SK-N-SH (cell line): ENCODE measurements at regions not wholly inside any gene's neighbourhood (a gene's known extent, or its start where the extent isn't known, plus 50 kb on each side); places are given as distances from the start of the nearest gene placed in this dataset.
"Not testable (repeated sequence)": the region's sequence is repeated elsewhere in the genome, so short reads cannot be mapped to it uniquely, and the experiment has no call there.

Experiments
- CTCF ChIA-PET: fragments of 300-600, 350-600 bp; formaldehyde crosslinking; extraction: SDS; loops from one replicate; lab custom pipeline; 2021; lab: Yijun Ruan, JAX
- POLR2A ChIA-PET: fragments of 350-600 bp; sonication (Branson Sonifier 250); formaldehyde crosslinking; extraction: SDS; loops from one replicate; lab custom pipeline; 2020; ENCODE audit warnings: antibody characterized with exemption, inconsistent platforms; lab: Yijun Ruan, JAX
- DNase-seq: peaks from one replicate; pipeline ENCODE4 v3.0.0; 2012
- H2AFZ ChIP-seq: fragments of 200-600 bp; sonication (generic); 2 replicates; pipeline ENCODE4 v1.8.1; 2016; ENCODE audit warnings: antibody characterized with exemption, mild to moderate bottlenecking, low read depth
- H3F3A ChIP-seq: fragments of 200-600 bp; sonication (generic); replicated peaks from 2 replicates; pipeline ENCODE3; 2016; ENCODE audit warnings: antibody characterized with exemption, mild to moderate bottlenecking; ENCODE audit not compliant: insufficient read depth
- H3K27ac ChIP-seq, 2 experiments: fragments of 200-500 bp in 1 of 2; fragments of 200-600 bp in 1 of 2; sonication (Bioruptor generic) in 1 of 2; sonication (generic), shearing (Covaris generic) in 1 of 2; 2 replicates each; pipeline versions ENCODE4 v1.5.1 to v1.6.1; 2014 to 2016; ENCODE audit warnings: low read depth in 2 of 2, inconsistent platforms in 1 of 2, low read length in 1 of 2, mild to moderate bottlenecking in 1 of 2, mixed read lengths in 1 of 2
- H3K27me3 ChIP-seq: fragments of 200-600 bp; sonication (generic), shearing (Covaris generic); 2 replicates; pipeline ENCODE4 v1.6.1; 2016; ENCODE audit warnings: mixed run types; ENCODE audit not compliant: insufficient read depth
- H3K36me3 ChIP-seq, 2 experiments: fragments of 200-500 bp in 1 of 2; fragments of 200-600 bp in 1 of 2; sonication (Bioruptor generic) in 1 of 2; sonication (generic) in 1 of 2; replicated peaks in 1 of 2; 2 replicates each; pipeline versions ENCODE3 to v1.5.1; 2014 to 2016; ENCODE audit warnings: low read length in 1 of 2, mild to moderate bottlenecking in 1 of 2; ENCODE audit not compliant: insufficient read depth in 2 of 2, control insufficient read depth in 1 of 2
- H3K4me1 ChIP-seq, 2 experiments: fragments of 200-500 bp in 1 of 2; fragments of 200-600 bp in 1 of 2; sonication (Bioruptor generic) in 1 of 2; sonication (generic), shearing (Covaris generic) in 1 of 2; 2 replicates each; pipeline versions ENCODE4 v1.5.1 to v1.6.1; 2014 to 2016; ENCODE audit warnings: low read depth in 1 of 2, low read length in 1 of 2, mixed run types in 1 of 2; ENCODE audit not compliant: insufficient read depth in 2 of 2, control insufficient read depth in 1 of 2
- H3K4me2 ChIP-seq: fragments of 200-600 bp; sonication (generic), shearing (Covaris generic); 2 replicates; pipeline ENCODE4 v1.6.1; 2017; ENCODE audit warnings: mixed run types
- H3K4me3 ChIP-seq, 2 experiments: fragments of 200-500 bp in 1 of 2; fragments of 200-600 bp in 1 of 2; sonication (Bioruptor generic) in 1 of 2; sonication (generic), shearing (Covaris generic) in 1 of 2; 2 replicates each; pipeline versions ENCODE4 v1.5.1 to v1.8.1; 2014 to 2016; ENCODE audit warnings: low read depth in 2 of 2, inconsistent platforms in 1 of 2, low read length in 1 of 2, mild to moderate bottlenecking in 1 of 2, mixed read lengths in 1 of 2, moderate library complexity in 1 of 2
- H3K79me2 ChIP-seq: fragments of 200-600 bp; sonication (generic); 2 replicates; pipeline ENCODE4 v1.8.1; 2017; ENCODE audit warnings: mild to moderate bottlenecking; ENCODE audit not compliant: insufficient read depth
- H3K9ac ChIP-seq: fragments of 200-600 bp; sonication (generic); 2 replicates; pipeline ENCODE4 v1.6.1; 2017; ENCODE audit warnings: mixed run types
- H3K9me2 ChIP-seq: fragments of 200-600 bp; sonication (generic); 2 replicates; pipeline ENCODE4 v1.6.1; 2017; ENCODE audit warnings: mixed run types
- H3K9me3 ChIP-seq: fragments of 200-600 bp; sonication (generic); 2 replicates; pipeline ENCODE4 v1.6.1; 2017; ENCODE audit warnings: mixed run types, mild to moderate bottlenecking, moderate library complexity
- H4K20me1 ChIP-seq: fragments of 200-600 bp; sonication (generic); 2 replicates; pipeline ENCODE4 v1.6.1; 2017; ENCODE audit warnings: mild to moderate bottlenecking, mixed run types; ENCODE audit not compliant: insufficient read depth
- ELF1 ChIP-seq: IDR thresholded peaks from 2 replicates; pipeline ENCODE4 v1.4.0; 2012
- MEF2A ChIP-seq: IDR thresholded peaks from 2 replicates; pipeline ENCODE4 v1.4.0; 2012; ENCODE audit warnings: low read depth, borderline replicate concordance
- MXI1 ChIP-seq: IDR thresholded peaks from 2 replicates; pipeline ENCODE4 v1.6.1; 2012; ENCODE audit warnings: mild to moderate bottlenecking, low read depth, low read length, improper control_type of control experiment
- REST ChIP-seq: IDR thresholded peaks from 2 replicates; pipeline ENCODE4 v1.6.1; 2012; ENCODE audit warnings: mild to moderate bottlenecking, low read depth, low read length, moderate library complexity
- SIN3A ChIP-seq: IDR thresholded peaks from 2 replicates; pipeline ENCODE4 v1.6.1; 2012; ENCODE audit warnings: low read depth, mild to moderate bottlenecking, low read length, moderate library complexity, borderline replicate concordance
- USF1 ChIP-seq: IDR thresholded peaks from 2 replicates; pipeline ENCODE4 v1.4.0; 2012; ENCODE audit warnings: low read depth, borderline replicate concordance
- YY1 ChIP-seq: IDR thresholded peaks from 2 replicates; pipeline ENCODE4 v1.4.0; 2012; ENCODE audit warnings: low read depth, mild to moderate bottlenecking
- WGBS: methylation state at CpG from one replicate; pipeline ENCODE4 v1.1.6; 2017; ENCODE audit warnings: low lambda C conversion rate; 5-methylcytosine and 5-hydroxymethylcytosine counted together

- H3K9ac ChIP-seq, H3K36me3 ChIP-seq, H3F3A ChIP-seq, CTCF ChIA-PET, H3K9me3 ChIP-seq, H3K27ac ChIP-seq, H3K4me2 ChIP-seq, H4K20me1 ChIP-seq, DNase-seq, H3K27me3 ChIP-seq, H3K4me3 ChIP-seq, H2AFZ ChIP-seq, POLR2A ChIA-PET, H3K79me2 ChIP-seq, H3K9me2 ChIP-seq: not testable (repeated sequence)
- H3K4me1 ChIP-seq = peaks cover 0 to 10% of the 10 kb centered on the region in 2 experiments; a peak in 1 of 4 replicates
Measured at GRCh38 chr1:29400203-29400602, 163.9 kb downstream of the PTPRU start.

GRCh38 chr1:29399465-29399864, 163.1 kb downstream of the PTPRU start:
- Histone ChIP-seq H3F3A (no peaks in the 10 kb centered on the region), H3K4me1 (peaks cover 0 to 17% of the 10 kb centered on the region in 2 experiments; a peak in 1 of 4 replicates), H3K9me2 (no peaks in the 10 kb centered on the region), H3K4me3 (no peak overlapping the region), H2AFZ (no peak overlapping the region), H3K79me2 (no peaks in the 10 kb centered on the region), H4K20me1 (no peaks in the 10 kb centered on the region), H3K27ac (no peak overlapping the region), H3K36me3 (no peaks in the 10 kb centered on the region), H3K9me3 (no peaks in the 10 kb centered on the region), H3K4me2 (no peak overlapping the region), H3K27me3 (no peaks in the 10 kb centered on the region), H3K9ac (no peak overlapping the region)
- 66% methylated on average over 1 of the region's 1 CpG for WGBS
- ChIA-PET POLR2A (no interaction called here), CTCF (interaction anchor here (0.6 to 2.5 kb wide), 3 partner anchors 16 to 154 kb away, joined by 3 to 9 read pairs (median 5); no protein-coding TSS in a partner anchor)
- DNase-seq = no peak
- no peak for TF ChIP-seq ELF1
- no peak for TF ChIP-seq MXI1
- TF ChIP-seq USF1 = no peak
- no peak for TF ChIP-seq YY1
- no peak for TF ChIP-seq REST
- no peak for TF ChIP-seq MEF2A
- TF ChIP-seq SIN3A = no peak

GRCh38 chr1:29398431-29398830, 162.1 kb downstream of the PTPRU start:
- H2AFZ ChIP-seq = no peak overlapping the region

More at GRCh38 chr1:29398431-29398830, 162.1 kb downstream of the PTPRU start:
- H3K36me3 ChIP-seq = no peaks in the 10 kb centered on the region
- POLR2A ChIA-PET = no interaction called here
- no peak overlapping the region for H3K4me2 ChIP-seq
- H3K79me2 ChIP-seq = no peaks in the 10 kb centered on the region
- no peaks in the 10 kb centered on the region for H3F3A ChIP-seq
- no peak overlapping the region for H3K9ac ChIP-seq
- H3K27me3 ChIP-seq = no peaks in the 10 kb centered on the region
- DNase-seq = no peak
- H3K4me3 ChIP-seq = no peak overlapping the region
- CTCF ChIA-PET = interaction anchor here (0.7 to 2.5 kb wide), 9 partner anchors 12 to 258 kb away, joined by 3 to 9 read pairs (median 4); no protein-coding TSS in a partner anchor
- peaks cover 0 to 20% of the 10 kb centered on the region in 2 experiments; a peak in 1 of 4 replicates for H3K4me1 ChIP-seq
- no peaks in the 10 kb centered on the region for H4K20me1 ChIP-seq
- no peaks in the 10 kb centered on the region for H3K9me3 ChIP-seq
- H3K9me2 ChIP-seq = no peaks in the 10 kb centered on the region
- TF ChIP-seq REST = no peak
- TF ChIP-seq, all 33 proteins: peak for 0
- WGBS = 26% methylated on average over 3 of the region's 3 CpGs
- no peak overlapping the region for H3K27ac ChIP-seq
